GM23338 (cell line): ENCODE measurements at regions not wholly inside any gene's neighbourhood (a gene's known extent, or its start where the extent isn't known, plus 50 kb on each side); places are given as distances from the start of the nearest gene placed in this dataset.

Experiments used
- EZH2 ChIP-seq: fragments of 200-600 bp; sonication (generic); IDR thresholded peaks from one replicate; pipeline ENCODE4 v1.8.0; 2017; ENCODE audit warnings: antibody characterized with exemption, mild to moderate bottlenecking, low read depth; ENCODE audit not compliant: unreplicated experiment
- EZH2phosphoT487 ChIP-seq: fragments of 200-600 bp; sonication (generic); IDR thresholded peaks from one replicate; pipeline ENCODE4 v1.8.1; 2018; ENCODE audit warnings: antibody characterized with exemption; ENCODE audit not compliant: unreplicated experiment
- JUNB ChIP-seq: IDR thresholded peaks from one replicate; pipeline ENCODE4 v1.6.1; 2016; ENCODE audit warnings: antibody characterized with exemption; ENCODE audit not compliant: unreplicated experiment
- NANOG ChIP-seq: IDR thresholded peaks from 2 replicates; pipeline ENCODE4 v1.6.1; 2016; ENCODE audit warnings: antibody characterized with exemption, borderline replicate concordance
- POLR2AphosphoS5 ChIP-seq: IDR thresholded peaks from 2 replicates; pipeline ENCODE4 v1.6.1; 2016; ENCODE audit warnings: antibody characterized with exemption, low read depth
- ZNF114 ChIP-seq: fragments of 250-450 bp; sonication (Bioruptor Pico); IDR thresholded peaks from 2 replicates; pipeline ENCODE4 v1.5.0; 2020; ENCODE audit warnings: mild to moderate bottlenecking, moderate library complexity
- TF ChIP-seq, protein P1 (sequence below): fragments of 250-450 bp; sonication (Bioruptor Pico); IDR thresholded peaks from 2 replicates; pipeline ENCODE4 v1.5.0; 2020; ENCODE audit warnings: mild to moderate bottlenecking, moderate library complexity
- TF ChIP-seq, protein P2 (sequence below): IDR thresholded peaks from 2 replicates; pipeline ENCODE4 v1.6.1; 2016; ENCODE audit warnings: antibody characterized with exemption
- TF ChIP-seq, protein P3 (sequence below): IDR thresholded peaks from one replicate; pipeline ENCODE4 v1.6.1; 2018; ENCODE audit warnings: antibody characterized with exemption; ENCODE audit not compliant: unreplicated experiment

DNA sequence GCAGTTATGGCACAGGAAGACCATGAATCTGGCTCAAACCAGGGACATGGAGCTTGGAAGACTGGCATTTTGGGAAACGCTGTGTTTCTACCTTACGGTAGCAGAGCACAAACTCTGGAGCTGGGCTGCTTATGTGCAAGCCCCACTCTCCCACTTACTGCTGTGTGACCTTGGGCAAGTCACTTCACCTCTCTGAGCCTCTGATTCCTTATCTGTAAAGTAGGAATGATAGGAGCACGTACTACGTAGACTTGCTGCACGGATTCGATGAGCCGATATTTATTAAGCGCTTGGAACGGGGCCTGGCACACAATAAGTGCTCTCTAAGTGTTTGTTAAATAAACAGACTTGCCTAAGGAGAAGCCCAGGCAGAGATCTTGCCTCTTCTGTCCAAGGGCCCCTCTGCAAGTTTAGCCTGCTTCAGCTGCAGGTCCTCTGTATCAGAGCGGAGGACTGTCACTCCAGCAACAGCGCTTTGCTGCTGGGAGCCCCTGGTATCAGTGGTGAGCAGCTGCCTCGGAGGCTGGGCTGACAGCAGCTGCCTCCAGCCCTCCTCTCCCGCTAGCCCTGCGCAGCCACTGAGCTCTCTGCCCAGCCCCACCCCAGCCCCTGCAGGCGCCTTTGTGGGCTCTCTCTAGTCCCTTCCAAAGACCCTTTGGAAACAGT is 96.9 kb upstream of the ANO1 start (continued):
- TF ChIP-seq, protein P1, sequence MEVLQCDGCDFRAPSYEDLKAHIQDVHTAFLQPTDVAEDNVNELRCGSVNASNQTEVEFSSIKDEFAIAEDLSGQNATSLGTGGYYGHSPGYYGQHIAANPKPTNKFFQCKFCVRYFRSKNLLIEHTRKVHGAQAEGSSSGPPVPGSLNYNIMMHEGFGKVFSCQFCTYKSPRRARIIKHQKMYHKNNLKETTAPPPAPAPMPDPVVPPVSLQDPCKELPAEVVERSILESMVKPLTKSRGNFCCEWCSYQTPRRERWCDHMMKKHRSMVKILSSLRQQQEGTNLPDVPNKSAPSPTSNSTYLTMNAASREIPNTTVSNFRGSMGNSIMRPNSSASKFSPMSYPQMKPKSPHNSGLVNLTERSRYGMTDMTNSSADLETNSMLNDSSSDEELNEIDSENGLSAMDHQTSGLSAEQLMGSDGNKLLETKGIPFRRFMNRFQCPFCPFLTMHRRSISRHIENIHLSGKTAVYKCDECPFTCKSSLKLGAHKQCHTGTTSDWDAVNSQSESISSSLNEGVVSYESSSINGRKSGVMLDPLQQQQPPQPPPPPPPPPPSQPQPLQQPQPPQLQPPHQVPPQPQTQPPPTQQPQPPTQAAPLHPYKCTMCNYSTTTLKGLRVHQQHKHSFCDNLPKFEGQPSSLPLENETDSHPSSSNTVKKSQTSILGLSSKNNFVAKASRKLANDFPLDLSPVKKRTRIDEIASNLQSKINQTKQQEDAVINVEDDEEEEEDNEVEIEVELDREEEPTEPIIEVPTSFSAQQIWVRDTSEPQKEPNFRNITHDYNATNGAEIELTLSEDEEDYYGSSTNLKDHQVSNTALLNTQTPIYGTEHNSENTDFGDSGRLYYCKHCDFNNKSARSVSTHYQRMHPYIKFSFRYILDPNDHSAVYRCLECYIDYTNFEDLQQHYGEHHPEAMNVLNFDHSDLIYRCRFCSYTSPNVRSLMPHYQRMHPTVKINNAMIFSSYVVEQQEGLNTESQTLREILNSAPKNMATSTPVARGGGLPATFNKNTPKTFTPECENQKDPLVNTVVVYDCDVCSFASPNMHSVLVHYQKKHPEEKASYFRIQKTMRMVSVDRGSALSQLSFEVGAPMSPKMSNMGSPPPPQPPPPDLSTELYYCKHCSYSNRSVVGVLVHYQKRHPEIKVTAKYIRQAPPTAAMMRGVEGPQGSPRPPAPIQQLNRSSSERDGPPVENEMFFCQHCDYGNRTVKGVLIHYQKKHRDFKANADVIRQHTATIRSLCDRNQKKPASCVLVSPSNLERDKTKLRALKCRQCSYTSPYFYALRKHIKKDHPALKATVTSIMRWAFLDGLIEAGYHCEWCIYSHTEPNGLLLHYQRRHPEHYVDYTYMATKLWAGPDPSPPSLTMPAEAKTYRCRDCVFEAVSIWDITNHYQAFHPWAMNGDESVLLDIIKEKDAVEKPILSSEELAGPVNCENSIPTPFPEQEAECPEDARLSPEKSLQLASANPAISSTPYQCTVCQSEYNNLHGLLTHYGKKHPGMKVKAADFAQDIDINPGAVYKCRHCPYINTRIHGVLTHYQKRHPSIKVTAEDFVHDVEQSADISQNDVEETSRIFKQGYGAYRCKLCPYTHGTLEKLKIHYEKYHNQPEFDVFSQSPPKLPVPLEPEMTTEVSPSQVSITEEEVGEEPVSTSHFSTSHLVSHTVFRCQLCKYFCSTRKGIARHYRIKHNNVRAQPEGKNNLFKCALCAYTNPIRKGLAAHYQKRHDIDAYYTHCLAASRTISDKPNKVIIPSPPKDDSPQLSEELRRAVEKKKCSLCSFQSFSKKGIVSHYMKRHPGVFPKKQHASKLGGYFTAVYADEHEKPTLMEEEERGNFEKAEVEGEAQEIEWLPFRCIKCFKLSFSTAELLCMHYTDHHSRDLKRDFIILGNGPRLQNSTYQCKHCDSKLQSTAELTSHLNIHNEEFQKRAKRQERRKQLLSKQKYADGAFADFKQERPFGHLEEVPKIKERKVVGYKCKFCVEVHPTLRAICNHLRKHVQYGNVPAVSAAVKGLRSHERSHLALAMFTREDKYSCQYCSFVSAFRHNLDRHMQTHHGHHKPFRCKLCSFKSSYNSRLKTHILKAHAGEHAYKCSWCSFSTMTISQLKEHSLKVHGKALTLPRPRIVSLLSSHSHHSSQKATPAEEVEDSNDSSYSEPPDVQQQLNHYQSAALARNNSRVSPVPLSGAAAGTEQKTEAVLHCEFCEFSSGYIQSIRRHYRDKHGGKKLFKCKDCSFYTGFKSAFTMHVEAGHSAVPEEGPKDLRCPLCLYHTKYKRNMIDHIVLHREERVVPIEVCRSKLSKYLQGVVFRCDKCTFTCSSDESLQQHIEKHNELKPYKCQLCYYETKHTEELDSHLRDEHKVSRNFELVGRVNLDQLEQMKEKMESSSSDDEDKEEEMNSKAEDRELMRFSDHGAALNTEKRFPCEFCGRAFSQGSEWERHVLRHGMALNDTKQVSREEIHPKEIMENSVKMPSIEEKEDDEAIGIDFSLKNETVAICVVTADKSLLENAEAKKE (CRISPR knock-in tag) = no peak
- TF ChIP-seq, protein P2, sequence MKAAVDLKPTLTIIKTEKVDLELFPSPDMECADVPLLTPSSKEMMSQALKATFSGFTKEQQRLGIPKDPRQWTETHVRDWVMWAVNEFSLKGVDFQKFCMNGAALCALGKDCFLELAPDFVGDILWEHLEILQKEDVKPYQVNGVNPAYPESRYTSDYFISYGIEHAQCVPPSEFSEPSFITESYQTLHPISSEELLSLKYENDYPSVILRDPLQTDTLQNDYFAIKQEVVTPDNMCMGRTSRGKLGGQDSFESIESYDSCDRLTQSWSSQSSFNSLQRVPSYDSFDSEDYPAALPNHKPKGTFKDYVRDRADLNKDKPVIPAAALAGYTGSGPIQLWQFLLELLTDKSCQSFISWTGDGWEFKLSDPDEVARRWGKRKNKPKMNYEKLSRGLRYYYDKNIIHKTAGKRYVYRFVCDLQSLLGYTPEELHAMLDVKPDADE = no peak
- TF ChIP-seq, protein P3, sequence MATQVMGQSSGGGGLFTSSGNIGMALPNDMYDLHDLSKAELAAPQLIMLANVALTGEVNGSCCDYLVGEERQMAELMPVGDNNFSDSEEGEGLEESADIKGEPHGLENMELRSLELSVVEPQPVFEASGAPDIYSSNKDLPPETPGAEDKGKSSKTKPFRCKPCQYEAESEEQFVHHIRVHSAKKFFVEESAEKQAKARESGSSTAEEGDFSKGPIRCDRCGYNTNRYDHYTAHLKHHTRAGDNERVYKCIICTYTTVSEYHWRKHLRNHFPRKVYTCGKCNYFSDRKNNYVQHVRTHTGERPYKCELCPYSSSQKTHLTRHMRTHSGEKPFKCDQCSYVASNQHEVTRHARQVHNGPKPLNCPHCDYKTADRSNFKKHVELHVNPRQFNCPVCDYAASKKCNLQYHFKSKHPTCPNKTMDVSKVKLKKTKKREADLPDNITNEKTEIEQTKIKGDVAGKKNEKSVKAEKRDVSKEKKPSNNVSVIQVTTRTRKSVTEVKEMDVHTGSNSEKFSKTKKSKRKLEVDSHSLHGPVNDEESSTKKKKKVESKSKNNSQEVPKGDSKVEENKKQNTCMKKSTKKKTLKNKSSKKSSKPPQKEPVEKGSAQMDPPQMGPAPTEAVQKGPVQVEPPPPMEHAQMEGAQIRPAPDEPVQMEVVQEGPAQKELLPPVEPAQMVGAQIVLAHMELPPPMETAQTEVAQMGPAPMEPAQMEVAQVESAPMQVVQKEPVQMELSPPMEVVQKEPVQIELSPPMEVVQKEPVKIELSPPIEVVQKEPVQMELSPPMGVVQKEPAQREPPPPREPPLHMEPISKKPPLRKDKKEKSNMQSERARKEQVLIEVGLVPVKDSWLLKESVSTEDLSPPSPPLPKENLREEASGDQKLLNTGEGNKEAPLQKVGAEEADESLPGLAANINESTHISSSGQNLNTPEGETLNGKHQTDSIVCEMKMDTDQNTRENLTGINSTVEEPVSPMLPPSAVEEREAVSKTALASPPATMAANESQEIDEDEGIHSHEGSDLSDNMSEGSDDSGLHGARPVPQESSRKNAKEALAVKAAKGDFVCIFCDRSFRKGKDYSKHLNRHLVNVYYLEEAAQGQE = no peak
- TF ChIP-seq JUNB = no peak
- TF ChIP-seq EZH2 = no peak
- TF ChIP-seq ZNF114 = no peak
- no peak for TF ChIP-seq EZH2phosphoT487
- no peak for TF ChIP-seq NANOG
- no peak for TF ChIP-seq POLR2AphosphoS5
